ENCODE measurements at regions not wholly inside any gene's neighbourhood (a gene's known extent, or its start where the extent isn't known, plus 50 kb on each side); places are given as distances from the start of the nearest gene placed in this dataset.

DNA sequence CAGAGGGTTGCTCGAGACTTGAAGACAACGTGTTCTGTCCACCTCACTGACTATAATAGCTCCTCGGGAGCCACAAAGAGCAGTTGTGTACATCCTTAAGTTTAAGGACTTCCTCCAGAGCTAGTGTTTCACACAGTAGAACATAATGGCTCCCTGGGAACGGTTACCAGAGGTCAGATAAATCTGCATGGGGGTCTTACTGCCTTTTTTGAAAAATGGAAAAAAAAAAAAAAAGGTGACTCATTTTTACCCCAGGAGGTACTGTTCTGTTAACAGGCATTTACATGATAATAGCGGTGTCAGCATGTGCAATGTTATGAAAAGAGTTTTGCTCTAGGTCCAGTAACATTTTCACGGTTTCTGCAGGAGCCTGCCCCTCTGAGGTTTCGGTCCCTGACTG lies 498.9 kb upstream of the WWC1 start:
- DNase-seq, result no peak

DNA sequence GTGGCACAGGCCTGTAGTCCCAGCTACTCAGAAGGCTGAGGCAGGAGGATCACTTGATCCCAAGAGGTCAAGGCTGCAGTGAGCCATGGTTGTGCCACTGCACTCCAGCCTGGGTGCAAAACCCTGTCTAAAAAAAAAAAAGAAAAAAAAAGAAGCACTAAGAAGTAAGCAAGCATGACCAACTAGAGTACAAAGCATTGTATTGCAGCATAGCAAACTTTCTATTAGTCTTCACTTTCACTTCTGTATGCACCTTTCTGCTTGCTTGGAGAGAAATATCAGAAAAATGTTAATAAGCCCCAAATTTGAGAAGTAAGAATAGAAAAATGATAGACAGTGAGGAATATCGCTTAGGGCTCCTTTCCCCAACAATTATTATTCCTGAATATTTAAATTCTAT lies 497.7 kb upstream of the WWC1 start:
- no peak for DNase-seq

DNA sequence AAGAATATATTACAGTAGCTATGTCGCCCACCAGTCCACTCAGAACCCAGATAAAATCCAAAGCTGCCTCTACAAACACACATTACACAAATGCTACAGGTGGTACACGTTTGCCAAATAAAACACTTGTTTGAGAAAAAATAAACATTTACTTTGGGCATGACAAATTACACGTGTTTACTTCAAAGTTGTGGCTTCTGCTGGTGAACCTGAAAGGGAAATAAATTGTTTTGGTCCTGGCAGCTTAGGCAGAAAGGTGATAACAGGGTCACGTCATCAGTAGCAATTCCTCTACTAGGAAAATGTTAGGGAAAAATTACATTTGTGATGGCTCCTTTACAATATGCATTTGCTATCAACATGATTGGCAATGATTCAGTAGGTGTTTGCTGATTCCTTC lies 497.3 kb upstream of the WWC1 start:
- DNase-seq, result no peak

DNA sequence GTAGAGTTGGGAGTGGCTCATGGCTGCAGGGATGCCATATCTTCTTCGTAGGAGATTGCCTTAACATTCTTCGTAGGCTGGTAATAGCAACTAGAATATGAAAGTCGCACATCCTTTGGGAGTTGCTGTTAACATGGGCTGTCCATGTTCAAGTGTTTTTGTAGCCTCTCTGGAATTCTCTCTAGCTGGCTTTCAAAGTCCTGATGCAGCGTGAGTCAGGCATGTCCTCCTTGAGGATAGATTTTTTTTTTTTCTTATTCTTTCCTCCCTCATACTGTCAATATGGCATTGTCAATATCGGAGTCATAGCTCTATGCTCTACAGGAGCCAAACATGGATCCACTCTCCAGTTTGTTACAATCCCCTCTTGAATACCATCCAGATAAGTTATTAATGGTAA lies 494.8 kb upstream of the WWC1 start:
- peak; percentile 57 for DNase-seq

DNA sequence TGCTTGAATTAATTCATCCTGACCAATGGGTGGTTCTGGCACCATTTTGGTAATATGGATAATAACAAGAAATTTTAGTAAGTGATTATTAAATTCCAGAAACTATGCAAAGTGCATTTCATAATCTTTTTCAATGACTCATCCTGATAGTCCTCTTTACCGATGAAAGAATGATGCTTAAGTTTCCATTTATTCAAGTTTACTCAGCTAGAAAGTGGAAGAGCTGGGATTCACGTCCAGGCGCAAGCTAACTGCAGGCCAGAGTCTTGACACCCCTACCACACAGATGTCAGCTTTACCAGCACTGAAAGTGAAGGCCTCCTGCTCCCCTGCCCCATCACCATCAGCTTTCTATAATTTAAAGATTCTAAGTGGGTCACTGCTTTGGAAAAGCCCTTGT lies 493.5 kb upstream of the WWC1 start:
- peak; percentile 37 for DNase-seq

DNA sequence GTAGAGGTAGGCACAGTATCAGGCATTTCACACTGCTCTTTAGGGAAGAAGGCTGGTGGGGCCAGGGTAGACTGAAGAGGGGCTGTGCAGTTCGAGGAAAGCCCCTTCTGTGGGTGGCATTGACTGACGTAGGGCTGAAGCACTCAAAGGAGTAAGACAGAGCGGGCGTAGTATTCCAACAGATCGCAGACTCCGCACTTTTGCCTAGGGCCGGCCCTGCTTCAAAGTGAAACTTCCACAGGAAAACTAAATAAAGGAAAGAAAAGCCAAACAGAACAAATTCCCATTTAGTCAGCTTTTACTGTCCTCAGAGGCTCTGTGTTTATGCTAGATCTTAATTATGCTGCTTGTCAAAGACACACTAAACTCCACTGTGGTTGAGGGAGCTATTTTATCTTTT lies 493.0 kb upstream of the WWC1 start:
- DNase-seq, result no peak

DNA sequence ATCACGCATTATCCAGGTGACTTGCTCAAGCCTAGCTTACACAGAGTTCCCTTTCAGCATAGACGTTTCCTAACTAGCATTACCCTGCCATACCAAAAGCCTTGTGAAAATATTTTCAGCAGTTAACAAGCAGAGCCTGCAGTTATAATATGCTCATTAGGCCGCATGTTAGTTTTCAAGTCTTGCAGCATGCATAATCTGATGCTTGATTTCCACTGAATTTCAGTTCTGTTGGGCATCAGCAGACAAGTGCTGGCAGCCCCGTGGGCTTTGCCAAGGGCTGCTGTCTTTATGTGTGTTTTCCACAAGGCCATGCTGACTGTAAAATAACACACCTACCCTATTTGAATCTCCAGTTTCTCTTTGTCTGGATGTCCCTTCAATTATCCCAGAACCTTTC lies 491.0 kb upstream of the WWC1 start:
- no peak for DNase-seq

DNA sequence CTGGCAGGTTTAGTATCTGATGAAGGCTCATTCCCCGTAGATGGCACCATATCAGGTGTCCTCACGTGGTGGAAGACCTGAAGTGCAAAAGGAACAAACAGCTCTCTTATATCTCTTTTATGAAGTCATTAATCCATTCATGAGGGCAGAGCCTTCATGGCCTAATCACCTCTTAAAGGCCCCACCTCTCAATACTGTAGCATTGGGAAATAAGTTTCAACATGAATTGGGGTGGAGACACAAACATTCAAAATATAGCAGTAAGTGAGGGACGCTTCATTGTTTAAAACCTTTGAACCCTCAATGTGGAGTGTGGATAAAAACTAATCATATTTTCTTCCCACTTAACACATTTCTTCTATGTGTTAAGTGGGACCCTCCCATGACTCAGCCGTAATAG lies 489.4 kb upstream of the WWC1 start:
- no peak for DNase-seq

DNA sequence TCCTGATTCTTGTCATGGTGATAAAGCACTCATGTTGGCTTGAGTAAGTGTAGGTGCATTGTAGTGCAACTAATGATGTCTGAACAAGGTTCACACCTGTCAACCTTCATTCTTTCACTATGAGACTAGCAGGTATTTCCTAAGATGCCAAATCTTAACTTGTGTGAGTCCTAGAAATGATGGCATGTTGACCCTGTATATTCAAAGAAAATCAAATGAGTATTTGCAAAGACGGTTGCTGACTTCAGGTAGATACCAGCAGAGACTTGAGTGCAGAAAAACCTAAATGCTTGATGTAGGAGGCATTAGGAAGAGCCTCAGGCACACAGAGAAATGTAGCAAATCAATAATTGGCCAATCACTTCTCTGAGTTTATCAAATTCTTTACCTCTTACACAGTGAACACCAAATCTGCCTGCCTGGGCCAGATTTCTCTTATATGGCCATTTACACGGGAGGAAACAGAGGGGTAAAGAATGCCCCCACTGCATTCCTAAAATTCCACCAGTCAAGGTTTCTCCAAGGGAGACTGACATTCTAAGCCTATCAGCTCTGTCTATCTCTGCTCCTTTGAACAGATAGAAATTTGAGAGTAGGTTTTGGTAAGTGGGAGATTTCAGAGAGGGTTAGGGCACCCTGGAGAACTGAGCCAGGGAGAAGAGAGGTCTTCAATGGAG lies 488.6 kb upstream of the WWC1 start:
- peak; percentile 91 for DNase-seq

DNA sequence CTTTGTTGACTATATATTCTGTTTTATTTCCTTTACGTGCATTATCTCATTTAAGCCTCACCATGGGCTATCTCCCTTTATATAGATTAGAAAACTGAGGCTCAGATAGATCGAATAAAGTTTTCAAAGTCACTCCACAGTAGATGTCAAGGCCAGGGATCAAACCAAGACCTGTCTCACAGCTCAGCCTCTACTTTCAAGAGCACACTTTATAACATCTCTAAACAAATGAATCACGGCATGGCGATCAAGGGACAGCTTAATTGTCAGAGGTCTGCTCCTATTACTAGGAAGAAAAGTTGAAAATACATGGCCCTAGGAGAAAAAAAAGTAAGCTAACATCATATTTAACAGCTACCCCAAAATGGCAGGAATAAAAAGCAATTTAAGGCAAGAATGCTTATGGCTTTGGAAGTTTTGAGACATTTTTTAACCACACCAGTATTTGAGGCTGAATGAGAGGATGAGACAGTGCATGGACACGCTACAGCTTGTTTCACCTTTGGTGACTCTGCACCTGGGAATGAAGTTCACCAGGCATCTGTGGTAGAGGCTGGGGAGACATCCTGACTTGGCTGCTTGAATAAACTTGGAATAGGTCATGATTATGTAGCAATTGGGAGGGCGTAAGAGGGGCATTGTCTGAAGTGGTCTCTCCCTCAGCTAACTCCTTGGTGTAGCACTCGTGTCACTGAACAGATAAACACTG lies 486.8 kb upstream of the WWC1 start:
- DNase-seq, result no peak

DNA sequence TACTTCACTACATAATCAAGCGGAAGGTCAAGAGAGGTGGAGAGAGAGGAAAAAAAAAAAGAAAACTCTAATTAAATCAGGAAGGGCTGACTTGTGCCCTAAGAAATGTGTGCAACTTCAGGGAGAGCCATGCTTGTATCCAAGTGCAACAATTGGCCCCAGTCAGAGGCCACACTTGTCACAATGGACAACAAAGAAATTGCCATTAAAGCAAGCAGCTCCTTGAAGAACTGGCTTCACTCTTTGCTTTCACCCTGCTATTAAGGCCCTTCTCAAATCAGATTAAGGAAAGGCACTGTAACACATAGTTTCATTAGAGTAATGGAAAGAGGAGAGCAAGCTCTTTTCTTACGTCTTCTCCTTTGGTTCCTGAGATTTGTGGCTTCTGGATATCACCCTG lies 480.9 kb upstream of the WWC1 start:
- DNase-seq, result no peak

DNA sequence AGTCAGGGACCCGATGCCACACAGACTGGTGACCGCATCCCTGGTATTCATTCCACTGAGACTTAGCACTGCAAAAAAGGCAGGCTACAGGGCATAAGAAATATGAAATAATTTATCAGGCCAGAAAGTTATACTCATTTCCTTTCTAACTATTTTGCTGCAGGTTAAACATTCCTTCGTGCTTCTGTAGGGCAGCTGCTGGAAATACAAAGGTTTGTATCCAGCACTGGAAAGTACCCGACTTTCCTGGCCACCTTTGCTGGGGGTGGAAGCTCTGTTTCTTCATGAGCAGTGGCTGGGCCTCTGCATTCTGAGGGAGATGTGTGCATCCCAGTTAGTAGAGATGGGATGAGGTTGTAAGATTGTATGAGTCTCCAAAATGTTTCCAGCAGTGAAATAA lies 478.6 kb upstream of the WWC1 start:
- DNase-seq, result no peak

DNA sequence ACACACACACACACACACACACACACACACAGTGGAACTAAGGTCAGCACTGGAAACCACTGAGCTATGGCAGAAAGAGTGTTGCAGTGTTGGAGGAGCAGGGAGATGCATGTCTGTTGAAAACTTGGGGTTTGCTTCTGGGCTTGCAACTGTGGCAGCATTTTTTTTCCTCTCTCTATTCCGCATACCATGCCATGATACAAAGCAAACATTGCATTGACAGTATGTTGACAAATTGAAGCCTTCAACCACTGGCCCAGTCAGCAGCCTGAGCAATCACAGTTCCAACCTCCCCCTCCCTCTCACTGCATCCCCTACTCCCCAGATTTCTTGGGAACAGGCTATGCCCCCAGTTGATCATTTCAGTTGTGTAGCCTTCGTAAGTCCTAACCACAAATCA lies 478.1 kb upstream of the WWC1 start:
- DNase-seq, result peak; percentile 51

DNA sequence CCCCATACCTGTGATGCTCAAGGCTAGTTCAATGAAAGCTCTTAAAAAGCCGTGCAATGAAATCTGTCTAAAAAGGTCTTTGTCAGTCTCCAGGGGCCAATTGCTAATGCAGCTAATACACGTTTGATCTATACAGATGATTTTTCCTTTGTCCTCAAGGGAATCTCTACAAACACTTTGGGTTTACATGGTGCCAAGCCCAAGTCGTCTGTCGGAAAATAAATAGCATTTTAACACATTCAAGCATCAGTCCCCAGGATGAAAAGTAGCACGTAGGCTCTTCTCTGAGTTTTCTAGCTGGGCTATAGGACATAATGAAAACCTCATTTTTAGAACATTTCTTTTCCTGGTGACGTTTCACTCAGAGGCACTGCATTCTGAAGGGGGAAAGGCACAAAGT lies 477.4 kb upstream of the WWC1 start:
- DNase-seq, result peak; percentile 59

DNA sequence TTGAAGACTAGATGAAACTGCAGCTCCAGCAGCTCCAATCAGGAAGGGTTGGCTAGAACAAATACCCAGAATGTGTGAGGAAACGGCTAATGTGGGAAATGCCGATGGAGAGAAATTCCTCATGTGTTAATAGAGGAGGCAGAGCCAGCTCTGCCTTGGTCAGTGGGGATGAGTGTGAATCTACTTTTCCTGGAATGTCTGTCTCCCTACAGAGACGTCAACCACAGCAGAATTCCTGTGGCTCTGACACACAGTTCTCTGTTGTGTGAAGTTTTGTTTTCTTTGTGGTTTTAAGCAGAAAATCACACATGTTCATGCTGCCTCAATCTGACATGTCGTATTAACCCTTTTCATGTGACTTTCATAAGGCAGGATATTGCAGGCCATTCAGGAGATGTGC lies 476.6 kb upstream of the WWC1 start:
- peak; percentile 100 for DNase-seq

DNA sequence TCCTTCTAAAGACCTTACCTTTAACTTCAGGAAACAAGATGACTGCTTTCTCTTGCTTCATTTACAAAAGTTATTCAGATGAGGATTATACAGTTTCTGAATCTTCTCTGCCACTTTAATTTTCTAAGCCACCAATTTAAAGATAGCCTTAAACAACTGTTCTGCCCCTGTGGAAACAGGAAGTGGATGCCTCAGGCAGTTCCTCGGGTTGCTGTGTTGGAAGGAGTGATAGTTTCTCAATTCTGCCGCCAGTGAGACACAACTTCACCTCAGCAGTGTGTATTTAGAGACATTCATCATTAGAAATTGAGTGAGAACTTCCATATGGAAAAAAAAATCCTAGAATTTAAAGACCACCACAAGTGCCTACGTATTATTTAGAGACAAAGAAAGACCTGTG lies 475.1 kb upstream of the WWC1 start:
- DNase-seq, result no peak

DNA sequence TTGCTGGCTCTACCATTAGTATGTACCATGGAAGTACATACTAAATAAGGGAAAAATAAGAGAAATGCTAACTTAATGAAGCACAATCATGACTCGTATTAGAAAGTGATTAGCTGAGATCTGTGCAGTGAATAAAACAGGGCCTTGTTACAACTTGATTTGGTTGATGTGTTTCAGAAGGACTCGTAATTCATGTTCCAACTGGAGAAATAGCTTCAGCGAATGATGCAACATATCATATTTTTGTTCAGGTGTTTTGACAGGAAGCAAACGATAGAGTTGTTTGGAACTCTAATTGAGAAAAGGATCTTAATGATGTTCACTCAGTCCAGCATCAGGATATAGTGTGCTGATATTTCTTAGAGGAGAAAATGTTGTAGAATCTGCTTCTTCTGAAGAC lies 474.6 kb upstream of the WWC1 start:
- DNase-seq, result no peak

DNA sequence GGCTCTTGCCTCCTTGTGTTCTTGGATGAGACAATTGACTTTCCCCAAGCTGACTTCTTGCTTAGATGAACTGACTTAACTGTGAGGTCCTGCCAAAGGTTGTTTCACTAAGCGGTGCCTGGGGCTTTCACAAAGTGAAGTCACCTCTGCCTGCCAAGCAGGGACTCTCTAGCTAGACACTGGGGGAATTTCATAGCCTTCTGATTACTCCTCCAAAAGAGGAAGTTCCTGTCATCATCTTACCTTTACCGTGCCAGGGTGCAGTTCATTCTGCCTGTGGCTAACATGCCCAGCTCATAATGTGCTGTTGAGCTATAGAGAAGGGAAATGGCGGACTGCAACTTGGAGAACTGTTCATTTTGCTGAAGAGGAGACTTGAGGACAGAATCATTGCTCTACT lies 472.0 kb upstream of the WWC1 start:
- DNase-seq, result no peak

DNA sequence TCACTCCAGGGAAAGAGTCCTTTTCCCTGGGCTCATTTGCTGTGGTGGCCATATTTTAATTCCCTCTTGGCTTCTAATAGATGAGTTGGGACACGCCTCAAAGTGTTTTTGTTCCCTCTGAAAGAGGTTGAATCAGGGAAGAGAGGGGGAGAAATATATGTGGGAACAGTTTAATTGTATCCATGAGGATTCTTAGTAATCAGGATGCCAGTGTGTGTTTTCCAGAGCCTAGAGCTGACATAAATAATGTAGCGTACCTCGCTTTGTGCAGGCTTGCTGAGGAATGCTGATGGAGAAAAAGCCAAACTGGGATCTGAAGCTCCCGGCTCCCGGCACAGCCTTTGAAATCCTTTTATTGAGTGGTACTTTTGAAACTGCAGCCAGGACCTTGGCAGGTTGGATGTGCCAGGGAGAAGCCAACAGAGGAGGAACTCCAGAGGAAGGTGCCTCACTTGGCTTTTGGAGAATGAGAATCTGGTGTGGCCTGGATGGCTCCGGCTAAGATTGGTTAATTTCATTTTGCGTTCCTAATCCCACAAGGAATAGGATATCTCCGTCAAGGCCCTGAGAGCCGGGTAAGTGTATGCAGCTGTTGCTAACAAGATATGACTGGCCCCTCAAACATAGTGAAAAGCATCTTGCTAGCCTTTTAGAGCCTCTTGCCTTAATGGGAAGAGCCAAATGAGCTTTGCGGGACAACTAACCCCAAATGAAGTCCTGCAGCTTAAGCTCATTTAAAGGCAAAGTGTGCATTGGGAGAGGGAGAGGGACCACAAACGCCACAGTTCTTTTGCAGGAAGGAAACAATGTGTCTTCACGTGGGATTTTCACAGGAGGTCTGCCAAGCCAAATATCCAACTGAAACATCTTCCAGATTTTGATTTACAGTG lies 471.1 kb upstream of the WWC1 start:
- peak; percentile 78 for DNase-seq

DNA sequence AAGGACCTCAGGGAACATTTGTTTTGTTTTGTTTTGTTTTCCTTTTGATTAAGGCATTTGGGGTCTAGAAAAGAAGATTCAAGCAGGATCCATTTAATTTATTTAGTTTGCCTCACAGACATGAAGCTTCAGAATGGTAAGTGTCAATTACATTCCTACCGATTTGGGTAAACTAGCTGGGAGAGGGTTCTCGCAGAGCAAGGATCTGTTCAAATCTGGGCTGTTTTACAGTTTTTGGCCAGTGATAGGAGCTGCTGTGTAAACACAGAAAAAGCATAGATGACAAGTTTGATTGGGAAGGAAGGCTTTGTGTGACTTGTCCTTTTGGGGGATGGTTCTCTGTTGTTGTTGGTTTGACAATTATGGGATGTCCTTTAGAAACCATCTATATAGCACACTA lies 470.3 kb upstream of the WWC1 start:
- peak; percentile 47 for DNase-seq

DNA sequence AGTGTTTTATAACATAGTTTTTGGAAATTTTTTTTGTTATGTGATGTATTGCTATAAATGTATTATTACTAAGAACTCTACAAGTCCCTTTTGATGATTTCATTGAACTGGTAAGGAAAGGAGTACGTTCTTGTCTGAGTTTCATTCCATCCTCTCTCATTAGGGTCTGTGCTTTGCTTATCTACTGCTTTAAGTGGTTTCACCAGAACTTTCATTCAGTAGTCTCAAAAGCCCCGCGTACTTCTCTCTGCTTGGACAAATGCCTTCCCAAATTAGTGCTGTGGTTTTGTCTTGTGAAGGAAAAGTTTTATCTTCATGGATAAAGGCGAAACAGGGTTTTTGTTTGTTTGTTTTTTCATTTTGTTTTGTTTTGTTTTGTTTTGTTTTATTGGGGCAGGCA lies 469.8 kb upstream of the WWC1 start:
- no peak for DNase-seq

DNA sequence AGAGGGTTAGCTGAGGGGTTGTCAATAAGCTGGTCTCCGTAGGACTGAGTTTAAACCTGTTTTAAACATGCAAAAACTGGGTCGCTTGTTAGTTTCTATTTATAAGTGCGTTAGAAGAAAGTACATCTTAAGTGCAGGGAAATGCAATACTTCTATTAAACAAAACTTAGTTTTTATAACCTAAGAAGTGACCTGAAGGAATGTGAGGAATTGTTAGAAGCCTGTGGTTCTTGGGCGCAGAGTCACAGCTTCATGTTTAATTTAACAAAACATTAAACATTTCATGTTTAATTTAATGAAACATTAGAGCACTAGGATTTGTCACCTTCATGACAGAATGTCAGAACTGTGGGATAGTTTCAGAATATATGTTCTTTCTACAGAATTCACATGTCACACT lies 469.2 kb upstream of the WWC1 start:
- no peak for DNase-seq

DNA sequence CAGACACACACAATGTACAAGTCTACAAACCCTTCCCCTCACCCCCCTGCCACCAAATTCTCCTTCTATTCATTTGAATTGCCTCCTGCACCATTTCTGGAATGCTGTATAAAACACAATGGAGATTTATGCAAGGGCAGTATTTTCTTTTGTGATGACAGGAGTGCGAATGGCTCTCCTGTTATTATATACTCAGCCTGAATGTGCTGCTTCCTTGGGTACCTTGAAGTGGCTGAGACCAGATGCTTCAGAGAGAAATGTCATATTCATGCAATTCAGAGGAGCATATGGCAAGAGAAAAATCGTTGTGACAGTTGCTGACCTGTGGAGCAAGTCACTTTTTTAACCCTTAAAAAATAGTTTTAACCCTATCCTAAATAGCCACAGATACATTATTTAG lies 468.0 kb upstream of the WWC1 start:
- no peak for DNase-seq

DNA sequence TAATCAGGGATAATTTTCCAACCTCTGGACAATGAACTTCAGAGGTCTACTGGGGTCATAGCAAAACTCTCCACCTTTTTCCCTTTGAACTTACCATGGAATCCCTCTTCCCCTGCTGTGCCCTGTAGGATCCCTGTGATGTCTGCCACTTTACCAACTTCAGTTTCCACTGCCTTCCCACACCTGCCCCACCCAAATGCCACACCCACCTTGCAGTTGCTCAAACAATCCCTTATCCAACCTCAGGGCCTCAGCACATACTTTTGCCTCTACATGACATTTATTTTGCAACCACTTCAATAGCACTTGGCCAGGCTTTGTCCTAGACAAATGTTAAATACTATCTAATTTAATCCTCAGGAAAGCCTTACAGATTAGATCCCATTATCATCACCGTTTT lies 463.7 kb upstream of the WWC1 start:
- DNase-seq, result no peak

Measured in fibroblast of skin of abdomen (primary cell).